Right lobe of liver (tissue), 6 donors: ENCODE measurements at regions not wholly inside any gene's neighbourhood (a gene's known extent, or its start where the extent isn't known, plus 50 kb on each side); places are given as distances from the start of the nearest gene placed in this dataset.

Experiments
- ATAC-seq, 4 donors: fragments of 200-7000 bp; cut with Tn5 transposase; one replicate each; pipeline ENCODE4 v1.9.1; 2020; ENCODE audit warnings: mild to moderate bottlenecking in 4 of 4, moderate library complexity in 4 of 4
- DNase-seq, 3 donors: peaks; one replicate each; pipeline ENCODE4 v3.0.0-alpha.2; 2020
- H3K27ac ChIP-seq, 3 donors: fragments of 200-600 bp; one replicate each; pipeline ENCODE4 v1.8.0; 2022
- H3K27me3 ChIP-seq, 2 donors: fragments of 200-600 bp; one replicate each; pipeline ENCODE4 v1.8.0; 2022
- H3K36me3 ChIP-seq, 4 donors: fragments of 200-600 bp; sonication (generic) in 1 of 4; one replicate each; pipeline versions ENCODE4 v1.5.1 to v1.8.0; 2017 to 2022; ENCODE audit warnings: control low read depth in 1 of 4
- H3K4me1 ChIP-seq, 4 donors: fragments of 200-600 bp; sonication (generic) in 1 of 4; one replicate each; pipeline versions ENCODE4 v1.5.1 to v1.8.0; 2017 to 2022; ENCODE audit warnings: control low read depth in 1 of 4
- H3K4me3 ChIP-seq, 3 donors: fragments of 200-600 bp; one replicate each; pipeline ENCODE4 v1.8.0; 2022
- H3K9me3 ChIP-seq, 4 donors: fragments of 200-600 bp; sonication (generic) in 1 of 4; one replicate each; pipeline versions ENCODE4 v1.5.1 to v1.8.0; 2017 to 2022; ENCODE audit warnings: control low read depth in 1 of 4
- CTCF ChIP-seq, 4 donors: fragments of 200-600 bp in 3 of 4; fragments of 450-650 bp in 1 of 4; IDR thresholded peaks; one replicate each; pipeline versions ENCODE4 v1.5.1 to v1.8.0; 2016 to 2022; ENCODE audit warnings: antibody characterized with exemption in 4 of 4, mild to moderate bottlenecking in 2 of 4
- POLR2A ChIP-seq: fragments of 450-650 bp; IDR thresholded peaks from one replicate; pipeline ENCODE4 v1.6.1; 2017; ENCODE audit warnings: antibody characterized with exemption, mild to moderate bottlenecking
- WGBS: methylation state at CpG from one replicate; pipeline ENCODE4 v1.1.6; 2018; ENCODE audit warnings: low coverage, low lambda C conversion rate; ENCODE audit not compliant: insufficient coverage; ENCODE audit errors: missing lambda C conversion rate; 5-methylcytosine and 5-hydroxymethylcytosine counted together
- intact Hi-C, 2 donors: fragments of 100-400 bp; cut with DNase I; formaldehyde crosslinking; loops; one replicate each; pipeline versions ENCODE4 v1.11.2 to v1.14.1; 2022
- donor health status: DM: no; HTN: yes; CAD: no.
- donor health status: DM: no; HTN: no; CAD: no.
- donor health status: DM: no; HTN: no; CAD: no.
- donor health status: DM: no; HTN: yes; CAD: no.
- donor health status: DM: no; HTN: yes; CAD: no.

GRCh38 chrX:66902081-66902480, 263.2 kb upstream of the EDA2R start:
- TF ChIP-seq POLR2A (no peak), CTCF (IDR thresholded peaks at IDR 0.05) (no peak)
- ATAC-seq (no peak), DNase-seq (no peak)
- no peak overlapping the region for H3K27ac ChIP-seq
- 40% methylated on average over 4 of the region's 4 CpGs for WGBS
- H3K9me3 ChIP-seq: no peaks in the 10 kb centered on the region
- H3K36me3 ChIP-seq: no peaks in the 10 kb centered on the region
- H3K4me3 ChIP-seq: no peak overlapping the region
- peaks cover 0 to 5% (median 0%) of the 10 kb centered on the region in 4 donors for H3K4me1 ChIP-seq
- intact Hi-C loops: no loop called here
- no peaks in the 10 kb centered on the region for H3K27me3 ChIP-seq

GRCh38 chrX:66900886-66901285, 262.0 kb upstream of the EDA2R start:
- peak; percentile 57 to 77 (median 64) for ATAC-seq
- H3K36me3 ChIP-seq: no peaks in the 10 kb centered on the region
- intact Hi-C loops: no loop called here

GRCh38 chrX:66892004-66892403, 253.1 kb upstream of the EDA2R start:
- H3K27me3 ChIP-seq: no peaks in the 10 kb centered on the region
- WGBS: 39% methylated on average over 2 of the region's 2 CpGs
- H3K4me3 ChIP-seq: no peak overlapping the region
- ATAC-seq (peak in 3 of 4 donors; percentile 25 to 46 (median 27)), DNase-seq (no peak)
- no peaks in the 10 kb centered on the region for H3K4me1 ChIP-seq
- H3K36me3 ChIP-seq: no peaks in the 10 kb centered on the region
- TF ChIP-seq CTCF (IDR thresholded peaks at IDR 0.05) (no peak), POLR2A (no peak)
- intact Hi-C loops: no loop called here
- H3K9me3 ChIP-seq: no peaks in the 10 kb centered on the region
- no peak overlapping the region for H3K27ac ChIP-seq

More at GRCh38 chrX:66900886-66901285, 262.0 kb upstream of the EDA2R start:
- TF ChIP-seq CTCF (IDR thresholded peaks at IDR 0.05) (no peak), POLR2A (no peak)
- Histone ChIP-seq H3K4me3 (no peak overlapping the region), H3K27me3 (no peaks in the 10 kb centered on the region), H3K4me1 (peaks cover 0 to 5% (median 0%) of the 10 kb centered on the region in 4 donors), H3K27ac (no peak overlapping the region), H3K9me3 (no peaks in the 10 kb centered on the region)
- DNase-seq: no peak

GRCh38 chrX:66889418-66889817, 250.5 kb upstream of the EDA2R start:
- peak in 1 of 3 donors; percentile 42 for DNase-seq
- peak; percentile 53 to 75 (median 68) for ATAC-seq

More at GRCh38 chrX:66889418-66889817, 250.5 kb upstream of the EDA2R start:
- Histone ChIP-seq H3K36me3 (no peaks in the 10 kb centered on the region), H3K27me3 (no peaks in the 10 kb centered on the region), H3K27ac (no peak overlapping the region), H3K4me3 (no peak overlapping the region), H3K9me3 (no peaks in the 10 kb centered on the region), H3K4me1 (no peaks in the 10 kb centered on the region)
- intact Hi-C loops: no loop called here
- TF ChIP-seq POLR2A (no peak), CTCF (IDR thresholded peaks at IDR 0.05) (no peak)
- WGBS: 48% methylated on average over 2 of the region's 2 CpGs
